MV-4-11 (cell line): ENCODE measurements at regions not wholly inside any gene's neighbourhood (a gene's known extent, or its start where the extent isn't known, plus 50 kb on each side); places are given as distances from the start of the nearest gene placed in this dataset.
A peak's percentile ranks its signal among the peaks of the same experiment; 100 is the strongest.

Experiments used
- DNase-seq: peaks from one replicate; lab custom pipeline; 2025; lab: John Stamatoyannopoulos, UW

DNA sequence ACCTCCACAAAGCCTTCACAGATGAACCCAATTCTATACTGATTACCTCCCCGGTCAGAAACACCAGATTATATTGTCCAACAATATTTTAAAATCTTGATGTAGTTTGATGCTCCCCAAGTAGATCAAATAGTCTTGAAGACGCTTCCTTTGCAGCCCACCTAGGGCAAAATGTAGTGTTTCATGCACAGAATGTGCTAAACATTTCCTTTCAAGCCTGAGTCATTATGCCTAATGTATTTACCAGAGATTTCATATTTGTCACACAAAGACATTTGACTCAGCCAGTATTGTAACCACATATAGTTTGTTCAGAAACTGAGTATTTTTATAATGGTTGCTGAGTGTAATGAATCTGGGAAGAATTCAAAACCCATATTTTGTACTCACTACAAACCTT, 1396.8 kb downstream of the LRRC4C start:
- no peak for DNase-seq

- DNase-seq = no peak
These were observed 1398.2 kb downstream of the LRRC4C start for GRCh38 chr11:40061221-40061620.

- no peak for DNase-seq
These were observed 1404.8 kb downstream of the LRRC4C start for GRCh38 chr11:40054631-40055030.

DNA sequence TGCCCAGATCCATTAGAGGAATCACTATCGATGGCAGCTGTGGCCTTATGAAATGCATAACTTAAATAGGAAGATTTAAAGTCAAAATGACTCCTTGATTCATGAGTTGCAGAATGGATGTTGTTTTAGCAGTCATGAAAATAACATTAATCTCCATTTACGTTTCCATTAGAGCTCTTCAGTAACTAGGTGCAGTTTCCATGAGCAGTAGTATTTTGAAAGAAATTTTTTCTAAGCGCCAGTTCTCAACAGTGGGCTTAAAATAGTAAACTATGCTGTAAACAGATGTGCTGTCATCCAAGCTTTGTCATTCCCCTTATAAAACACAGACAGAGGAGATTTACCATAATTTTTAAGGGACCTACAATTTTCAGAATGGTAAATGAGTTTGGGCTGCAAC, 1414.1 kb downstream of the LRRC4C start:
- DNase-seq = no peak

GRCh38 chr11:40037005-40037404, 1422.4 kb downstream of the LRRC4C start:
- no peak for DNase-seq

GRCh38 chr11:40032331-40032730, 1427.1 kb downstream of the LRRC4C start:
- no peak for DNase-seq

- no peak for DNase-seq
These were observed 1428.6 kb downstream of the LRRC4C start for GRCh38 chr11:40030867-40031266.

DNA sequence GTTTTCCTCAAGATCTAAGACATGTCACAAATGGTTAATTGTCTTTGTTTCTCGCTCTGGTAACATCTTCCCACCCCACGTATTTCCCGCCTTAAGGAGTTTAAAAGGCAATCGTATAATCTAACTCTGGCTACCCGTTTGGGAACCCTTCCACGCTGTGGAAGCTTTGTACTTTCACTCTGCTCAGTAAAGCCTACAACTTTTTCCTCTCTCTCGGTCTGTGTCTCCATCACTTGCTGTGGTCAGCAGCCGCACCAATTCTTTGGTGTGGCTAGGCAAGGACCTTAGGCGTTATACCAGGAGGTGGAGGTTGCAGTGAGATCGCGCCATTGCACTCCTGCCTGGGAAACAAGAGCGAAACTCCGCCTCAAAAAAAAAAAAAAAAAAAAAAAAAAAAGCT, 1430.1 kb downstream of the LRRC4C start:
- DNase-seq = no peak

DNA sequence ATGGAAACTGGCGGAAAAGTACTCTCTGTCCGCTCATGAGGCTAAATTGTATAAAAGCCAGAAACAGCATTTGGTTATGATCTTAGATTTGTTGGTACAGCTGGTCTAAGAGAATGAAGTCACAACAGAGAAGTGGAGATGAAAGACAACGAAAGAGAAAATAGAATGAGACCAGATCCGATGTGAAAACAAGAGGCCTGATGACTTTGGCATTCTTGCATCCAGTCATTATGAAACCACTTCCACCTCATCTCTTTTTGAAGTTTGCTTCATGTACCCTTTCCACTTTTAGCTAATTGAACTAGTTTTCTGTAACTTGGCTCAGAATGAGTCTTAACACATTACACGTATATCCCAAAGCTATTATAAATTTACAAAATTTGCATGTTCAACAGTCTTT, 1431.7 kb downstream of the LRRC4C start:
- no peak for DNase-seq

GRCh38 chr11:40023724-40024123, 1435.7 kb downstream of the LRRC4C start:
- DNase-seq = no peak

- no peak for DNase-seq
These were observed 1449.4 kb downstream of the LRRC4C start for GRCh38 chr11:40010011-40010410.

DNA sequence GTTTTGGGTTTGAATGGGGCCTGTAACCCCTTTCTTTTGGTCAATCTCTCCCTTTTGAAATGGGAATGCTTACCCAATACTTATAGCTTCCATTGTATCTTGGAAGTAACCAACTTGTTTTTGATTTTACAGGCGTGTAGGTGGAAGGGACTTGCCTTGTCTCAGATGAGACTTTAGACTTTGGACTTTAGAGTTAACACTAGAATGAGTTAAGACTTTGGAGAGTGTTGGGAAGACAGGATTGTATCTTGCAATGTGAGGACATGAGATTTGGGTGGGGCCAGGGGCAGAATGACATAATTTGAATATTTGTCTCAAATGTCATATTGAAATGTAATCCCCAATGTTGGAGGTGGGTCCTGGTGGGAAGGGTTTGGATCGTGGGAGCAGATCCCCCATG, 1466.9 kb downstream of the LRRC4C start:
- no peak for DNase-seq

- no peak for DNase-seq
These were observed 1469.0 kb downstream of the LRRC4C start for GRCh38 chr11:39990421-39990831.

GRCh38 chr11:39975091-39975490, 1484.4 kb downstream of the LRRC4C start:
- no peak for DNase-seq

DNA sequence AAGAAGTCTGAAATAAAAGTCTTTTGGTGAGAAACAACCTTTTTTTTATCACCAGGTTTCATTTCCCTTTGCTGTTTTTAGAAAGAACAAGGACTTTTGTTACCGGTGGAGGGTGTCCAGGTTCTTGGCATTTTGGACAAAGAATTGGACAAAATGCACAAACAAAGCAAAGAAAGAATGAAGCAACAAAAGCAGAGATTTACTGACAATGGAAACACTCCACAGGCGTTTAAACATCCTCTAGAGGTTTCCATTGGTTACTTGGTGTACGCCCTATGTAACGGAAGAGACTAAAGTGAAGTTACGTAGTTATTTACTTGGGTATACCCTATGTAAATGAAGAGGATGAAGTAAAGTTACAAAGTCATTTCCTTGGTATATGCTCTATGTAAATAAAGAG, 1487.0 kb downstream of the LRRC4C start:
- peak; percentile 11 for DNase-seq

GRCh38 chr11:39971938-39972337, 1487.5 kb downstream of the LRRC4C start:
- DNase-seq = no peak

DNA sequence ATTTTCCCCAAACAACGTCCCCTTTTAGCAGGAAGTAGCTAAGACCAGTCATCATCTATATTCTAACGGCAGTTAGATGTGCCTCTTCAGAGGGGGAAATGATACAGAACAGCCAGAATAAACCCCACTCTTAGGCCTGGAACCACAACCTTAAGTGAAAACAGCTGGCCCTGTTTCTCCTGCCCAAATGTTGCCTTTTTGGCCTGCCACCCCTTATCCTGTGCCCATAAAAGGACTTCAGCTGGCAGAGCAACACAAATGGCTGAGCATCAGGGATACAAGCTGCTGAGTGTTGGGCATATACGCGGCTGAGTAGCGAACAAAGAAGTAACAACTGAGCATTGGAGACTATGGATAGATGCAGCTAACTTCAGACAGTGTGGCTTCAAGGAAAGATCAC, 1491.4 kb downstream of the LRRC4C start:
- DNase-seq = peak; percentile 88

DNA sequence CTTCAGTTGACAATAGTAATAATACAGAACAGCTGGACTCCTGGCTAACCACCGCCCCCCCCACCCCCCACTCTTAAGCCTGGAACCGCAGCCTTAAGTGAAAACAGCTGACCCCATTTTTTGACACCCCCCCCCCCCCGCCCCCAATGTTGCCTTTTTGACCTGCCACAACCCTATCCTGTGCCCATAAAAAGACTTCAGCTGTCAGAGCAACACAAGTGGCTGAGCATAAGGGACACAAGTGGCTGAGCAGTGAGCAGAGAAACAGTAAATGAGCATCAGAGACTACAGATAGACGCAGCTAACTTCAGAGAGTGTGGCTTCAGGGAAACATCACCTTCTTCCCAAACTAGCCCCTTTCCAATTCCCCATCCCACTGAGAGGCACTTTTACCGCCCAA, 1493.8 kb downstream of the LRRC4C start:
- DNase-seq = no peak

- no peak for DNase-seq
These were observed 1499.2 kb downstream of the LRRC4C start for GRCh38 chr11:39960206-39960605.

- no peak for DNase-seq
These were observed 1526.5 kb downstream of the LRRC4C start for GRCh38 chr11:39932966-39933365.

- DNase-seq = no peak
These were observed 1542.2 kb downstream of the LRRC4C start for GRCh38 chr11:39917256-39917655.

DNA sequence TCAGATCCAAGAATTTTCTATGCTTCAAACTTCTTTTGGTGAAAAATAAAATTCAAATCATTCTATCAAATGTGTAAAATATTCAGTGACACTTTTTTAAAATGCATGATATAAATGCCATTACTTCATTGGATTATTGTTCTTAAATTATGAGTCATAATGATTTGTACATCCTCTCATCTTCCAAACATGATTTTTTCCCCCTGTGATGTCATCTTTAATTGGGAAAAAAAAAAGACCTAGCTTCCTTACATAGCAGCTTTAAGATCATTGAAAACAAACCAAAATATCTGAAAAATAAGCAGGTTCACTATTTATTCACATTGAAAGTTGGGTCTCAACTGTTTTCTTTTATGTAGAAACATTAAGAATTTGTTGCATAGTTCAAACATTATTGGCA, 1549.4 kb downstream of the LRRC4C start:
- DNase-seq = no peak

DNA sequence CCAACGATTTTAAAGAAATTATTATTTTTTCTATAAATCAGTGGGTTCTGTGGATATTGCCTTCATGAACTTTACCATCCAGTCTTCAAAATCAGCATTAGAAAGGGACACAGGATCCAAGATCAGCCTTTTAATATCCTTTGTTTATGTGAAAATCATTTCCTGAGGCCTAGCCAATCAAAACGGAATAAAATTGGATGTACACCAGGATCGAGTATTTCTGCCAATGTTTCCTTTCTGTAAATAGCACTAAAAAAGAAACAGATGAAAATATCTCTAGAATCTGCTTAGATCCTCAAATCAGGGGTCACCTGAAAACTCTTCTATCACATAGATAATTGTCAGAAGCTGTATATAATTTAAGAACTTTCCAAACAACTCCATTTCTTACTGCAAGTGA, 1598.5 kb downstream of the LRRC4C start:
- DNase-seq = no peak

DNA sequence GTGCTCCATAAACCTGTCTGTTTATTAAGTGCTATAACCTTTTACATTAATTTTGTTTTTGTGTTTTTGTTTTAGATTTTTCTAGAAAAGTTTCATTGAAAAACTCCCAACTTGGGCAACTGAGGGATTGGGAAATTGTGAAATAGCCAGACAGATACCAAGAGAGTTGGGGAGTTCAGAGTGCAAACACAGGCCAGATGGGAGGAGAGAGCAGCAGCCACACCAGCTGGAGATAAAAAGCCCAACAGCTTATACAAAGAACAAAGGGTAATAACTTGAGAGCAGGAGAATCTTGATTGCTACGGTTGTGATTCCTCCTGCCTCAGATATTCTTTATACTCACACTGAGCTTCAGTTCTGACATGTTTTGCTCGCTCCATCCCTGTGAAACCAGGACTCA, 1642.2 kb downstream of the LRRC4C start:
- DNase-seq = peak; percentile 49

- DNase-seq = no peak
These were observed 1649.1 kb downstream of the LRRC4C start for GRCh38 chr11:39810358-39810757.
